Lower leg skin (tissue), 3 donors: ENCODE measurements at regions not wholly inside any gene's neighbourhood (a gene's known extent, or its start where the extent isn't known, plus 50 kb on each side); places are given as distances from the start of the nearest gene placed in this dataset.

Experiments used
- CTCF ChIP-seq, 3 donors: fragments of 450-650 bp; IDR thresholded peaks; one replicate each; pipeline ENCODE4 v1.5.1; 2016; ENCODE audit warnings: antibody characterized with exemption in 3 of 3, mild to moderate bottlenecking in 3 of 3, moderate library complexity in 2 of 3
- POLR2A ChIP-seq, 2 donors: fragments of 450-650 bp; IDR thresholded peaks; one replicate each; pipeline ENCODE4 v1.6.1; 2016 to 2017; ENCODE audit warnings: antibody characterized with exemption in 2 of 2, mild to moderate bottlenecking in 1 of 2, moderate library complexity in 1 of 2

GRCh38 chr4:130653842-130654241 lies 1557.9 kb downstream of the C4orf33 start:
- TF ChIP-seq CTCF (IDR thresholded peaks at IDR 0.05) = no peak
- no peak for TF ChIP-seq POLR2A (IDR thresholded peaks at IDR 0.05)
